Neural cell (in vitro differentiated cells): ENCODE measurements at regions not wholly inside any gene's neighbourhood (a gene's known extent, or its start where the extent isn't known, plus 50 kb on each side); places are given as distances from the start of the nearest gene placed in this dataset.

Source experiments
- H2AFZ ChIP-seq: fragments of 200-600, 300-800 bp; sonication (generic), shearing (Covaris generic); 2 replicates; pipeline ENCODE4 v1.6.0; 2014; ENCODE audit warnings: low read depth, mild to moderate bottlenecking, antibody characterized with exemption, low read length, moderate library complexity
- H3F3A ChIP-seq: fragments of 200-600 bp; shearing (Covaris generic); 2 replicates; pipeline ENCODE4 v1.6.1; 2016; ENCODE audit warnings: mild to moderate bottlenecking, moderate library complexity, mixed read lengths, antibody characterized with exemption, low read length; ENCODE audit not compliant: insufficient read depth, poor library complexity, severe bottlenecking
- H3K27ac ChIP-seq: fragments of 200-600, 300-800 bp; sonication (generic), shearing (Covaris generic); 2 replicates; pipeline ENCODE4 v1.5.1; 2014; ENCODE audit warnings: mild to moderate bottlenecking, low read length, moderate library complexity
- H3K27me3 ChIP-seq: fragments of 300-800, 200-600 bp; sonication (generic), shearing (Covaris generic); 2 replicates; pipeline ENCODE4 v1.6.0; 2014; ENCODE audit warnings: mild to moderate bottlenecking, low read depth, low read length, moderate library complexity; ENCODE audit not compliant: insufficient read depth
- H3K36me3 ChIP-seq: fragments of 300-800, 200-600 bp; sonication (generic), shearing (Covaris generic); 2 replicates; pipeline ENCODE4 v1.5.1; 2014; ENCODE audit warnings: mild to moderate bottlenecking, antibody characterized with exemption, low read length, moderate library complexity; ENCODE audit not compliant: insufficient read depth
- H3K4me2 ChIP-seq: fragments of 300-800, 200-600 bp; sonication (generic), shearing (Covaris generic); 2 replicates; pipeline ENCODE4 v1.6.0; 2014; ENCODE audit warnings: mild to moderate bottlenecking, low read length
- H3K4me3 ChIP-seq: fragments of 300-800, 200-600 bp; sonication (generic), shearing (Covaris generic); 2 replicates; pipeline ENCODE4 v1.5.1; 2014; ENCODE audit warnings: mild to moderate bottlenecking, low read length, moderate library complexity
- H3K79me2 ChIP-seq: fragments of 200-600 bp; shearing (Covaris generic); replicated peaks from 2 replicates; pipeline ENCODE4 v1.6.0; 2014; ENCODE audit warnings: mild to moderate bottlenecking, low read length, moderate library complexity; ENCODE audit not compliant: insufficient read depth
- H3K9ac ChIP-seq: fragments of 300-800, 200-600 bp; sonication (generic), shearing (Covaris generic); 2 replicates; pipeline ENCODE4 v1.6.1; 2016; ENCODE audit warnings: mild to moderate bottlenecking, low read length, mixed read lengths
- H3K9me2 ChIP-seq: fragments of 200-600 bp; shearing (Covaris generic); 2 replicates; pipeline ENCODE4 v1.6.1; 2016; ENCODE audit warnings: mild to moderate bottlenecking, low read length, mixed read lengths; ENCODE audit not compliant: insufficient read depth
- H3K9me3 ChIP-seq: fragments of 200-600, 300-800 bp; sonication (generic), shearing (Covaris generic); 2 replicates; pipeline ENCODE4 v1.6.1; 2016; ENCODE audit warnings: mild to moderate bottlenecking, mixed run types, low read length, moderate library complexity, mixed read lengths
- H4K20me1 ChIP-seq: fragments of 200-600 bp; shearing (Covaris generic); 2 replicates; pipeline ENCODE4 v1.6.1; 2016; ENCODE audit warnings: mild to moderate bottlenecking, mixed run types; ENCODE audit not compliant: insufficient read depth
- CTCF ChIP-seq: fragments of 450-650 bp; IDR thresholded peaks from 2 replicates; pipeline ENCODE4 v1.5.1; 2014; ENCODE audit warnings: antibody characterized with exemption, mild to moderate bottlenecking, moderate library complexity; ENCODE audit not compliant: poor library complexity, severe bottlenecking
- EP300 ChIP-seq: fragments of 450-650 bp; conservative IDR thresholded peaks from 2 replicates; pipeline ENCODE4 v1.6.1; 2014; ENCODE audit warnings: antibody characterized with exemption, mild to moderate bottlenecking, moderate library complexity; ENCODE audit not compliant: poor library complexity, severe bottlenecking
- EZH2 ChIP-seq: fragments of 200-600, 300-800 bp; shearing (Covaris generic), sonication (generic); IDR thresholded peaks from 2 replicates; pipeline ENCODE4 v1.6.1; 2014; ENCODE audit warnings: antibody characterized with exemption, low read length, borderline replicate concordance, mild to moderate bottlenecking; ENCODE audit not compliant: insufficient read depth, poor library complexity, severe bottlenecking
- MXI1 ChIP-seq: fragments of 450-650 bp; conservative IDR thresholded peaks from 2 replicates; pipeline ENCODE4 v1.6.1; 2014; ENCODE audit warnings: antibody characterized with exemption, mild to moderate bottlenecking; ENCODE audit not compliant: poor library complexity, severe bottlenecking
- POLR2AphosphoS5 ChIP-seq: IDR thresholded peaks from 2 replicates; pipeline ENCODE4 v1.6.1; 2012
- RAD21 ChIP-seq: fragments of 450-650 bp; conservative IDR thresholded peaks from 2 replicates; pipeline ENCODE4 v1.6.1; 2014; ENCODE audit warnings: antibody characterized with exemption, mild to moderate bottlenecking, moderate library complexity
- SMC3 ChIP-seq: fragments of 450-650 bp; conservative IDR thresholded peaks from 2 replicates; pipeline ENCODE4 v1.6.1; 2014; ENCODE audit warnings: antibody characterized with exemption, mild to moderate bottlenecking, moderate library complexity; ENCODE audit not compliant: poor library complexity
- TAF1 ChIP-seq: IDR thresholded peaks from 2 replicates; pipeline ENCODE4 v1.6.1; 2012; ENCODE audit warnings: low read depth
- TF ChIP-seq, protein P1 (sequence below): IDR thresholded peaks from 2 replicates; pipeline ENCODE4 v1.6.1; 2012; ENCODE audit warnings: borderline replicate concordance

- Histone ChIP-seq H3K9me3 (no peaks in the 10 kb centered on the region), H3K36me3 (no peaks in the 10 kb centered on the region), H3K9me2 (no peaks in the 10 kb centered on the region), H3K4me2 (no peak overlapping the region), H3K79me2 (no peaks in the 10 kb centered on the region), H3F3A (no peaks in the 10 kb centered on the region), H2AFZ (no peak overlapping the region), H3K27me3 (no peaks in the 10 kb centered on the region), H3K27ac (no peak overlapping the region), H3K9ac (no peak overlapping the region), H3K4me3 (no peak overlapping the region), H4K20me1 (no peaks in the 10 kb centered on the region)
- no peak for TF ChIP-seq TAF1
- TF ChIP-seq RAD21, result no peak
- TF ChIP-seq POLR2AphosphoS5, result no peak
- TF ChIP-seq SMC3, result no peak
- TF ChIP-seq, protein P1, sequence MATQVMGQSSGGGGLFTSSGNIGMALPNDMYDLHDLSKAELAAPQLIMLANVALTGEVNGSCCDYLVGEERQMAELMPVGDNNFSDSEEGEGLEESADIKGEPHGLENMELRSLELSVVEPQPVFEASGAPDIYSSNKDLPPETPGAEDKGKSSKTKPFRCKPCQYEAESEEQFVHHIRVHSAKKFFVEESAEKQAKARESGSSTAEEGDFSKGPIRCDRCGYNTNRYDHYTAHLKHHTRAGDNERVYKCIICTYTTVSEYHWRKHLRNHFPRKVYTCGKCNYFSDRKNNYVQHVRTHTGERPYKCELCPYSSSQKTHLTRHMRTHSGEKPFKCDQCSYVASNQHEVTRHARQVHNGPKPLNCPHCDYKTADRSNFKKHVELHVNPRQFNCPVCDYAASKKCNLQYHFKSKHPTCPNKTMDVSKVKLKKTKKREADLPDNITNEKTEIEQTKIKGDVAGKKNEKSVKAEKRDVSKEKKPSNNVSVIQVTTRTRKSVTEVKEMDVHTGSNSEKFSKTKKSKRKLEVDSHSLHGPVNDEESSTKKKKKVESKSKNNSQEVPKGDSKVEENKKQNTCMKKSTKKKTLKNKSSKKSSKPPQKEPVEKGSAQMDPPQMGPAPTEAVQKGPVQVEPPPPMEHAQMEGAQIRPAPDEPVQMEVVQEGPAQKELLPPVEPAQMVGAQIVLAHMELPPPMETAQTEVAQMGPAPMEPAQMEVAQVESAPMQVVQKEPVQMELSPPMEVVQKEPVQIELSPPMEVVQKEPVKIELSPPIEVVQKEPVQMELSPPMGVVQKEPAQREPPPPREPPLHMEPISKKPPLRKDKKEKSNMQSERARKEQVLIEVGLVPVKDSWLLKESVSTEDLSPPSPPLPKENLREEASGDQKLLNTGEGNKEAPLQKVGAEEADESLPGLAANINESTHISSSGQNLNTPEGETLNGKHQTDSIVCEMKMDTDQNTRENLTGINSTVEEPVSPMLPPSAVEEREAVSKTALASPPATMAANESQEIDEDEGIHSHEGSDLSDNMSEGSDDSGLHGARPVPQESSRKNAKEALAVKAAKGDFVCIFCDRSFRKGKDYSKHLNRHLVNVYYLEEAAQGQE, result no peak
- no peak for TF ChIP-seq EZH2
- no peak for TF ChIP-seq CTCF
Measured at GRCh38 chr4:62410371-62411003, 1210.4 kb downstream of the ADGRL3 start.

GRCh38 chr4:62408454-62408853 is 1208.3 kb downstream of the ADGRL3 start:
- Histone ChIP-seq H3K36me3 (no peaks in the 10 kb centered on the region), H3K4me3 (no peak overlapping the region), H3K9me3 (no peaks in the 10 kb centered on the region), H3K9ac (no peak overlapping the region), H2AFZ (no peak overlapping the region), H3F3A (no peaks in the 10 kb centered on the region), H3K27me3 (no peaks in the 10 kb centered on the region), H3K27ac (no peak overlapping the region), H3K79me2 (no peaks in the 10 kb centered on the region), H3K4me2 (no peak overlapping the region), H3K9me2 (no peaks in the 10 kb centered on the region), H4K20me1 (no peaks in the 10 kb centered on the region)
- TF ChIP-seq TAF1 (no peak), SMC3 (peak; percentile 64), EP300 (no peak), EZH2 (no peak), POLR2AphosphoS5 (no peak), RAD21 (peak; percentile 70), MXI1 (no peak), CTCF (peak; percentile 63)
